ENCODE measurements at regions not wholly inside any gene's neighbourhood (a gene's known extent, or its start where the extent isn't known, plus 50 kb on each side); places are given as distances from the start of the nearest gene placed in this dataset.

- H3K27me3 Mint-ChIP-seq = no peaks in the 10 kb centered on the region
- no peak overlapping the region for H3K27ac Mint-ChIP-seq
- no peak for DNase-seq (ENCODE audit: extremely low spot score, unreplicated experiment)
Observed at GRCh38 chr18:45201029-45201428, 414.2 kb upstream of the SLC14A2 start.

GRCh38 chr18:45201489-45201888, 413.8 kb upstream of the SLC14A2 start:
- Mint-ChIP-seq H3K27ac (no peak overlapping the region), H3K4me3 (no peak overlapping the region), H3K9me3 (peaks cover 11% of the 10 kb centered on the region), H3K27me3 (no peaks in the 10 kb centered on the region), H3K36me3 (no peaks in the 10 kb centered on the region), H3K4me1 (ENCODE audit: unreplicated experiment) (peaks cover 14% of the 10 kb centered on the region)
- DNase-seq (ENCODE audit: extremely low spot score, unreplicated experiment) = no peak
- TF ChIP-seq CTCF (conservative IDR thresholded peaks at IDR 0.05) = no peak

More at GRCh38 chr18:45201029-45201428, 414.2 kb upstream of the SLC14A2 start:
- Mint-ChIP-seq H3K9me3 (peaks cover 11% of the 10 kb centered on the region), H3K4me3 (no peak overlapping the region), H3K36me3 (no peaks in the 10 kb centered on the region), H3K4me1 (ENCODE audit: unreplicated experiment) (peaks cover 14% of the 10 kb centered on the region)
- TF ChIP-seq CTCF (conservative IDR thresholded peaks at IDR 0.05) = no peak

- DNase-seq (ENCODE audit: extremely low spot score, unreplicated experiment) = no peak
- Mint-ChIP-seq H3K4me3 (no peak overlapping the region), H3K27ac (no peak overlapping the region), H3K36me3 (no peaks in the 10 kb centered on the region), H3K9me3 (peaks cover 11% of the 10 kb centered on the region), H3K4me1 (ENCODE audit: unreplicated experiment) (peaks cover 14% of the 10 kb centered on the region), H3K27me3 (no peaks in the 10 kb centered on the region)
- no peak for TF ChIP-seq CTCF (conservative IDR thresholded peaks at IDR 0.05)
Observed at GRCh38 chr18:45202061-45202460, 413.2 kb upstream of the SLC14A2 start.

DNA sequence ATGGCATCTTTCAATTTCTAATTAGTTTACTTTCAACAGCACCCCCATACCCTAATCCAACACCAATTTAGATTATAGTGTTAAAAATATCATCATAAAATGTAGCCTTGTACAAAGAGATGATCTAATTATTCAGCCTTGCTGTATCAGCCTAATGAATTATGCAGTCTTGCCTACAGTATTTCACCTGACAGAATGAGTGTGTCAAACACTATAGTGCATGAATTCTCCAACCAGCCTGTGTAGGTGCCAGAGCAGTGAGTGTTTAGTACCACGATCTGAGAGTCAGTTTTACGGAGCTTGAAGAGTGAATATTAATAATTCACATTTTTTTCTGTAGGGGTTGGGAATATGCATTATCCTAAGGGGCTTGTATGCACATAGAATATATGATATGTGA, 411.6 kb upstream of the SLC14A2 start:
- H3K4me1 Mint-ChIP-seq (ENCODE audit: unreplicated experiment) = peaks cover 14% of the 10 kb centered on the region
- peaks cover 10% of the 10 kb centered on the region for H3K9me3 Mint-ChIP-seq
- TF ChIP-seq CTCF (conservative IDR thresholded peaks at IDR 0.05) = no peak
- DNase-seq (ENCODE audit: extremely low spot score, unreplicated experiment) = no peak
- H3K4me3 Mint-ChIP-seq = no peak overlapping the region
- H3K27ac Mint-ChIP-seq = no peak overlapping the region
- H3K27me3 Mint-ChIP-seq = no peaks in the 10 kb centered on the region
- H3K36me3 Mint-ChIP-seq = no peaks in the 10 kb centered on the region

DNA sequence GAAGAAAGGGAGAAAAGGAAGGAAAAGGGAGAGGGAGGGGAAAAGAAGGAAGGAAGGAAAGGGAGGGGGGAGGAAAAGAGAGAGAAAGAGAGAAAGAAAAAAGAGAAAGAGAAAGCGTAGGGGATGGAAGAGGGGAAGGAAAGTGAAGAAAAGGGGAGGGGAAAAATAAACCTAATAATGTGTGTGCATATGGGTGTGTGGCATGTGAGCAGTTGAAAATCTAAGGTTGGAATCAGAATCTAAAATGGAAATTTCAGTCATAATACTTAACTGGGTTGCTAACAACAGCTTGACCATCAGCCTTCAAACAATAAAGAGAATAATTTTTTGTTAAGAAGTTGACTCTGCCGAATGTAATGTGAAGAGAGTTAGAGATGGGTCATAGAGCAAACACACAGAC, 407.9 kb upstream of the SLC14A2 start:
- H3K27ac Mint-ChIP-seq = no peak overlapping the region
- no peaks in the 10 kb centered on the region for H3K27me3 Mint-ChIP-seq
- H3K4me1 Mint-ChIP-seq (ENCODE audit: unreplicated experiment) = peaks cover 19% of the 10 kb centered on the region
- DNase-seq (ENCODE audit: extremely low spot score, unreplicated experiment) = no peak
- H3K9me3 Mint-ChIP-seq = peaks cover 5% of the 10 kb centered on the region
- TF ChIP-seq CTCF (conservative IDR thresholded peaks at IDR 0.05) = no peak
- no peaks in the 10 kb centered on the region for H3K36me3 Mint-ChIP-seq
- no peak overlapping the region for H3K4me3 Mint-ChIP-seq

DNA sequence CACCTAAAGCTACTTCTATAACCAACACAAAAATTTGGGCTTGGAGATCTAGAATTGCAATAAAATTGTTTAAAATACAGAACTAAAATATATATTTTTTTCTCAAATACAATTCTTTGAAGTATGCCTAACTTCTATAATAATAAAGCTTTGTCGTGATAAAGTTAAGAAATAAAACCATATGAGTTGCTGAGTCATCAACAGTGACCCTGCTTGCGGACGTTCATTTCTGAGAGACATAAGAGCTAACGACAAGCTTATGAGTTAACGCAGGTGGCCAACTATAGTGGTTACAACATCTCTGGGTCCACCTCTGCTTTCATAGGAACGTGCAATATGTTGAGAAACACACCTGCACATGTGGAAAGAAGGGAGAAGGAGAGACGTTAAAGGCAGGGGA, 407.1 kb upstream of the SLC14A2 start:
- Mint-ChIP-seq H3K4me3 (no peak overlapping the region), H3K9me3 (peaks cover 5% of the 10 kb centered on the region), H3K36me3 (no peaks in the 10 kb centered on the region), H3K27me3 (peaks cover 2% of the 10 kb centered on the region), H3K27ac (no peak overlapping the region), H3K4me1 (ENCODE audit: unreplicated experiment) (peaks cover 14% of the 10 kb centered on the region)
- no peak for DNase-seq (ENCODE audit: extremely low spot score, unreplicated experiment)
- no peak for TF ChIP-seq CTCF (conservative IDR thresholded peaks at IDR 0.05)
